Thoracic aorta (tissue), 2 donors: ENCODE measurements at regions not wholly inside any gene's neighbourhood (a gene's known extent, or its start where the extent isn't known, plus 50 kb on each side); places are given as distances from the start of the nearest gene placed in this dataset.

Experiments used
- ATAC-seq: fragments of 150-250 bp; one replicate; pipeline ENCODE4 v1.8.0; 2017; ENCODE audit warnings: low read depth; ENCODE audit not compliant: insufficient number of reproducible peaks, low FRiP score
- DNase-seq: peaks from one replicate; pipeline ENCODE4 v3.0.0-alpha.2; 2020; ENCODE audit warnings: low spot score
- H3K27ac ChIP-seq, 2 donors: fragments of 200-600 bp; sonication (generic); 1 replicate in 1 of 2; 2 replicates in 1 of 2; pipeline ENCODE4 v1.5.1; 2016; ENCODE audit warnings: mild to moderate bottlenecking in 2 of 2, moderate library complexity in 2 of 2
- H3K27me3 ChIP-seq: fragments of 200-600 bp; sonication (generic); replicated peaks from 2 replicates; pipeline ENCODE4 v1.6.0; 2016; ENCODE audit warnings: mild to moderate bottlenecking; ENCODE audit not compliant: insufficient read depth
- H3K36me3 ChIP-seq: fragments of 200-600 bp; sonication (generic); one replicate; pipeline ENCODE4 v1.5.1; 2016
- H3K4me1 ChIP-seq, 2 donors: fragments of 200-600 bp; sonication (generic); 1 replicate in 1 of 2; 2 replicates in 1 of 2; pipeline versions ENCODE4 v1.5.1 to v1.6.0; 2016; ENCODE audit warnings: low read depth in 2 of 2, mild to moderate bottlenecking in 1 of 2; ENCODE audit not compliant: control insufficient read depth in 1 of 2
- H3K4me3 ChIP-seq: fragments of 200-600 bp; sonication (generic); 2 replicates; pipeline ENCODE4 v1.5.1; 2016; ENCODE audit warnings: mild to moderate bottlenecking
- H3K9me3 ChIP-seq: fragments of 200-600 bp; sonication (generic); 2 replicates; pipeline ENCODE4 v1.5.1; 2016
- TF ChIP-seq, protein P1 (sequence below): fragments of 200-600 bp; sonication (generic); IDR thresholded peaks from one replicate; pipeline ENCODE4 v1.5.1; 2019; ENCODE audit warnings: antibody characterized with exemption

DNA sequence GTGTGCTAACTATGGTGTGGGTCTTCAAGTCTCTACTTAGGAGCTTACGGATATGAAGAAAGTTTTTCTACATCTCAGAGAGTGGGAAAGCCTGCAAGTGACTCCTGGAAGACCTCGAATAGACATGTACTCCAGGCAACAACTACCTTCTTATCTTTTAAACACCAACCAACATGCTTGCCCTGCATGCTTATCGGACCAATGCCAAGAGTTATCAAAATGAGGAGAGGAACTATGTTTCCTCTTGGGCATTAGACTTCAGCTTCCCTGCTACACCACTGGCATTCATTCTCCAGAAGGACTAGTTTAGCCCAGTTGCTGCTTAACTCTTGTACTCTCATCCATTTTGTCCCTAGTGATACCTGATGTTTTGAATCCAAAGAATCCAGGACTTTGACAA, 74.7 kb upstream of the MAN2A1 start:
- Histone ChIP-seq H3K9me3 (no peaks in the 10 kb centered on the region), H3K27ac (no peak overlapping the region), H3K4me1 (peaks cover 3 to 14% of the 10 kb centered on the region in 2 donors), H3K4me3 (no peak overlapping the region), H3K36me3 (no peaks in the 10 kb centered on the region), H3K27me3 (no peaks in the 10 kb centered on the region)
- DNase-seq (no peak), ATAC-seq (no peak)
- TF ChIP-seq, protein P1, sequence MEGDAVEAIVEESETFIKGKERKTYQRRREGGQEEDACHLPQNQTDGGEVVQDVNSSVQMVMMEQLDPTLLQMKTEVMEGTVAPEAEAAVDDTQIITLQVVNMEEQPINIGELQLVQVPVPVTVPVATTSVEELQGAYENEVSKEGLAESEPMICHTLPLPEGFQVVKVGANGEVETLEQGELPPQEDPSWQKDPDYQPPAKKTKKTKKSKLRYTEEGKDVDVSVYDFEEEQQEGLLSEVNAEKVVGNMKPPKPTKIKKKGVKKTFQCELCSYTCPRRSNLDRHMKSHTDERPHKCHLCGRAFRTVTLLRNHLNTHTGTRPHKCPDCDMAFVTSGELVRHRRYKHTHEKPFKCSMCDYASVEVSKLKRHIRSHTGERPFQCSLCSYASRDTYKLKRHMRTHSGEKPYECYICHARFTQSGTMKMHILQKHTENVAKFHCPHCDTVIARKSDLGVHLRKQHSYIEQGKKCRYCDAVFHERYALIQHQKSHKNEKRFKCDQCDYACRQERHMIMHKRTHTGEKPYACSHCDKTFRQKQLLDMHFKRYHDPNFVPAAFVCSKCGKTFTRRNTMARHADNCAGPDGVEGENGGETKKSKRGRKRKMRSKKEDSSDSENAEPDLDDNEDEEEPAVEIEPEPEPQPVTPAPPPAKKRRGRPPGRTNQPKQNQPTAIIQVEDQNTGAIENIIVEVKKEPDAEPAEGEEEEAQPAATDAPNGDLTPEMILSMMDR: no peak

DNA sequence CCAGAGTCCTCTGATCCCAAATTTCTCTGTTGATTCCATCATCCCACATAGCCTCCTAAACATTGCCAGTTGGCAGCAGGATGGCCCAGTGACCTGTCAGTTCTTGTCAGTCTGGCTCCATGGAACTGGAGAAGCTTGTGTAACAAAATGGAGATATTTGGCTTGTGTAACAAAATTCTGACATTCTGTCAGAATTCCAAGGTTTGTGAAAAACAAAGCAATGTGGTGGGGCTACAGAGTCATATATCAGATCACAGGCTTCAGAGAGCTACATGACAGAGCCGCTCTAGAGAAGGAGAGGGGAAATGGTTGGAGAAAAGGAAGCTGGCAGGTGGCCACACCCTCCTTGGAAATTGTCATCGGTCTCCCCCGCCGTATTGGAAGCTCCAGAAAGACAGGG, 75.4 kb upstream of the MAN2A1 start:
- no peak overlapping the region for H3K4me3 ChIP-seq
- H3K9me3 ChIP-seq: no peaks in the 10 kb centered on the region
- no peak overlapping the region for H3K27ac ChIP-seq
- TF ChIP-seq, protein P1: no peak
- H3K4me1 ChIP-seq: peaks cover 0 to 9% of the 10 kb centered on the region in 2 donors
- no peaks in the 10 kb centered on the region for H3K27me3 ChIP-seq
- no peak for DNase-seq
- no peak for ATAC-seq
- H3K36me3 ChIP-seq: no peaks in the 10 kb centered on the region

DNA sequence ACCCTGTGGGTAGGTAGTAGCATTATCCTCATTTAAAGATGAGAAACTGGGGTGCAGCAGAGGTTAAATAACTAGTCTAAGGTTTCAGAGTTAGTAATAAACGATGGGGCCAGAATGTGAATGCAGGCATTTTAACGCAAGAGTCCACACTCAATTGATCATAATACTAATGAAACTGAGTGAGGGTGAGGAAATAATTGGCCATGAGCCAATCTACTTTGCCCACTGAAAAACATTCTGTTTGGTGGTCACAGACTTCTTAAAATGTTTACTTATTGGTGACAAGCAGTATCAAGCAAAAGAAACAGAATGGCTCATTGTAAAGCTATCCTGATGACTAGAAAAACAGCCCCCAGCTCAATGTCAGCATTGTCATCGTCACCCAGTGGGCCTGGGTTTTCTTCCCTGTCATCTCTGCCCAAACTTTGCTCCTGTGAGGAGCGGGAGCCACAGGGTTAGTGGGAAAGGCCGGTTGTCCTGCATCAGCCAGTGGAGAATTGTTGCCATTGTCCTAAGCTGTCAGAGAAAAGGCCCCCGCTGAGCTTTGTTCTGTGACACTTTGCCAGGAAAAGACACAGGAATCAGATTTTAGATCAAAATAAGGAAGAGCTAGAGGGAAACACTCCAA, 77.3 kb upstream of the MAN2A1 start:
- Histone ChIP-seq H3K27me3 (no peaks in the 10 kb centered on the region), H3K36me3 (no peaks in the 10 kb centered on the region), H3K4me1 (no peaks in the 10 kb centered on the region), H3K27ac (no peak overlapping the region), H3K4me3 (no peak overlapping the region), H3K9me3 (no peaks in the 10 kb centered on the region)
- TF ChIP-seq, protein P1: no peak
- DNase-seq (no peak), ATAC-seq (no peak)

DNA sequence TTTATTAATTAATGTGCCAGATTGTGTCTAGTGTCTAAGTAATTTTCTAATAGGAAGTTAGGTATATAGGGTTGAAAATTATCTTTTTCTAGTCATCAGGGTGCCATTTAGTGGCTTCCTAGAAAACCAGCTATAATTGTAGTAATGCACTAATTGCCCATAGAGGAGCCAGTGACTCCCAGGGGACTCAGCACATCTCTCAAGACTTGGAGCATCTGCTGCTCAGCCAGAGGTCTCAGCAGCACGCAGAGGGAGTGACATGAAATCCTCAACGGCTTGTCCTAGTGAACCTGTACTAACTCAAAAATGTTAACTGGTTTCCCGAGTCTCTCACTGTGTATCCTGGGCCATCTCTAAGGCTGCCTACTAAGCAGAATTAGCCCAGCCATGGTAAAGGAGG, 78.2 kb upstream of the MAN2A1 start:
- no peaks in the 10 kb centered on the region for H3K27me3 ChIP-seq
- H3K36me3 ChIP-seq: no peaks in the 10 kb centered on the region
- H3K4me3 ChIP-seq: no peak overlapping the region
- no peaks in the 10 kb centered on the region for H3K4me1 ChIP-seq
- TF ChIP-seq, protein P1: no peak
- no peak overlapping the region for H3K27ac ChIP-seq
- DNase-seq (no peak), ATAC-seq (no peak)
- H3K9me3 ChIP-seq: no peaks in the 10 kb centered on the region

DNA sequence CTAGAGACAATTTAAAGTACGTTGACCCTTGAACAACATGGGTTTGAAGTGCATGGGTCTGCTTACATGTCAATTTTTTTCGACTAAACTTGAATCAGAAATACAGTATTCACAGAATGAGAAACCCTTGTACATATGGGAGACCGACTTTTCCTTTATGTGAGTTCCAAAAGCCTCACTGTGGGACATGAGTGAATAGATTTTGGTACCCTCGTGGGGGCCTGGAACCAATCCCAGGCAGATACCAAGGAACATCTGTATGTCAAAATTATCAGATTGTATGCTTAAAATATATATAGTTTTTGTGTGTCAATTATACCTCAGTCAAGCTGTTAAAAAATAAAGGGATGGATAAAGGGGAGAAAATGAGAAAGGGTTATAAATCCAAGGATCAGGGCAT, 78.7 kb upstream of the MAN2A1 start:
- H3K4me1 ChIP-seq: no peaks in the 10 kb centered on the region
- TF ChIP-seq, protein P1: no peak
- no peak for ATAC-seq

More for the DNA sequence above, 78.7 kb upstream of the MAN2A1 start:
- H3K27ac ChIP-seq: no peak overlapping the region
- H3K27me3 ChIP-seq: no peaks in the 10 kb centered on the region
- no peak for DNase-seq
- H3K36me3 ChIP-seq: no peaks in the 10 kb centered on the region
- H3K9me3 ChIP-seq: no peaks in the 10 kb centered on the region
- H3K4me3 ChIP-seq: no peak overlapping the region
